ENCODE measurements at regions not wholly inside any gene's neighbourhood (a gene's known extent, or its start where the extent isn't known, plus 50 kb on each side); places are given as distances from the start of the nearest gene placed in this dataset.
"Not testable (repeated sequence)": the region's sequence is repeated elsewhere in the genome, so short reads cannot be mapped to it uniquely, and the experiment has no call there.

- no peak for DNase-seq
These were observed 532.4 kb upstream of the ITGA1 start for GRCh38 chr5:52255308-52255707.

GRCh38 chr5:52262844-52263243 is 524.9 kb upstream of the ITGA1 start:
- no peak for DNase-seq

GRCh38 chr5:52269401-52269800 is 518.3 kb upstream of the ITGA1 start:
- DNase-seq, result no peak

GRCh38 chr5:52269859-52270258 is 517.9 kb upstream of the ITGA1 start:
- DNase-seq, result no peak

- DNase-seq, result no peak
These were observed 512.1 kb upstream of the ITGA1 start for GRCh38 chr5:52275639-52276038.

GRCh38 chr5:52277101-52277500 is 510.6 kb upstream of the ITGA1 start:
- DNase-seq, result no peak

GRCh38 chr5:52282647-52283046 is 505.1 kb upstream of the ITGA1 start:
- DNase-seq, result no peak

GRCh38 chr5:52283221-52283620 is 504.5 kb upstream of the ITGA1 start:
- no peak for DNase-seq

GRCh38 chr5:52300703-52301372 is 486.9 kb upstream of the ITGA1 start:
- no peak for DNase-seq

- not testable (repeated sequence) for DNase-seq
These were observed 482.9 kb upstream of the ITGA1 start for GRCh38 chr5:52304816-52305215.

GRCh38 chr5:52328220-52328806 is 459.4 kb upstream of the ITGA1 start:
- DNase-seq, result no peak

- DNase-seq, result no peak
These were observed 456.0 kb upstream of the ITGA1 start for GRCh38 chr5:52331725-52332124.

GRCh38 chr5:52334367-52334766 is 453.3 kb upstream of the ITGA1 start:
- DNase-seq, result no peak

- no peak for DNase-seq
These were observed 448.4 kb upstream of the ITGA1 start for GRCh38 chr5:52339285-52339684.

- no peak for DNase-seq
These were observed 445.4 kb upstream of the ITGA1 start for GRCh38 chr5:52342361-52342760.

- no peak for DNase-seq
These were observed 431.3 kb upstream of the ITGA1 start for GRCh38 chr5:52356311-52356918.

GRCh38 chr5:52359261-52359660 is 428.5 kb upstream of the ITGA1 start:
- DNase-seq, result no peak

- no peak for DNase-seq
These were observed 426.7 kb upstream of the ITGA1 start for GRCh38 chr5:52360985-52361384.

- no peak for DNase-seq
These were observed 413.4 kb upstream of the ITGA1 start for GRCh38 chr5:52374286-52374685.

GRCh38 chr5:52375969-52376368 is 411.7 kb upstream of the ITGA1 start:
- no peak for DNase-seq

- no peak for DNase-seq
These were observed 411.1 kb upstream of the ITGA1 start for GRCh38 chr5:52376592-52376991.

- no peak for DNase-seq
These were observed 409.5 kb upstream of the ITGA1 start for GRCh38 chr5:52378237-52378636.

GRCh38 chr5:52388349-52388748 is 399.4 kb upstream of the ITGA1 start:
- no peak for DNase-seq

- no peak for DNase-seq
These were observed 395.4 kb upstream of the ITGA1 start for GRCh38 chr5:52392321-52392720.

- no peak for DNase-seq
These were observed 377.9 kb upstream of the ITGA1 start for GRCh38 chr5:52409835-52410234.

All from SHP77 treated with DMSO at 0.1 percent for 48 hours (cell line).